T1000 (cell line): ENCODE measurements at regions not wholly inside any gene's neighbourhood (a gene's known extent, or its start where the extent isn't known, plus 50 kb on each side); places are given as distances from the start of the nearest gene placed in this dataset.
"Not testable (repeated sequence)": the region's sequence is repeated elsewhere in the genome, so short reads cannot be mapped to it uniquely, and the experiment has no call there.

Source experiments
- DNase-seq: peaks from one replicate; lab custom pipeline; 2025; ENCODE audit warnings: mixed read lengths; lab: John Stamatoyannopoulos, UW

DNA sequence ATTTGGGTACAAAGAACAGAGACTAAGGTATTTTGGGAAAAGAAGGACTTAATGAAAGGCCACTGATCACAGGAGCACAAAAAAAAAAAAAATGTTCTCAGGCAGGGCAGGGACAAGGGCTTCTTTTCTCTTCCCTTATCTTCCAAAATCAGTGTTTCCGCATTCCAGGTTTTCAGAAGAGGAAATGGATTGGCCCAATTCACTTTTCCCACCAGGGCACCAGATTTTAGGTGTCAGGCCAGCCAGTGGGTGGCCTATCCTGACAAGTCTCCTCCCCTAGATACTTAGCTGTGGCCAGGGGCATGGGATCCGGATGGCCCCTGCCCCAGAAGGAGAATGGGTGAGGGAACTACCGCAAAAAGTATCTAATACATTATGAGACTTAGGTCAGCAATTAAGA is 88.9 kb upstream of the WAC start:
- no peak for DNase-seq

GRCh38 chr10:28445516-28445915 is 87.4 kb upstream of the WAC start:
- DNase-seq = no peak

DNA sequence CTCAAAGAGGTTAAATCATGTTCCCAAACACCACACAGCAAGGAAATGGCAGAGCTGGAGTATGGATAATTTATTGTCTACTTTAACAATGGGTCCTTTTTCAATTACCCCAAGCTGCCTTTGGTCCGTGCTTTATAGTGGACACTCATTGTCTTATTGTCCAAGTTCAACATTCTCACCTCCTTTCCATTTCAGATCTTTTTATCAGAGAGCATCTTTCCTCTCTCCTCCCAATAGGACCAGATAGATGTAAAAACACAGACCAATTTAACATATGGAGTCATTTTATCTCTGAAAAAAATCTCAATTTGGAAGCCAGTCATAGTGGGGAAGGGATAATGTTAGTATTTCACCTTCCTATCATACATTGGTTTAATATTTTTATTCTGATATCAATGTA is 83.5 kb upstream of the WAC start:
- no peak for DNase-seq

DNA sequence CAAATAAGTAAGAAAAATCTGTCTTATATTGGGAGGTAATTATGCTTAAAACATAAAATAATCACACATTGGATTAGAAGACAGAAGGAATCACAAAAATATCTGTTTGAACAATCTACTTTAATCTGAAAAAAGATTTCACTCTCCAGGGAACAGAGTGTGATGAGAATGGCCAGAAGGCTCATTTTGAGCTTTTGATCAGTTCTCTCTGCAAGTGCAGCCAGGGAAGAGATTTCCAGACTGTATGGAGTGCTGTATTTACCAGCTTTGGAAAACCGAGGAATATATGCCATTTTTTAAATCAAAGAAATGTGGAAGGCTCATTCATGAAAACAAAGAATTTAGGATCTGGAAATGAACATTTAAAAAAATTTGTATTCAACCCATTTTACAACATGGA is 83.0 kb upstream of the WAC start:
- DNase-seq = no peak

- DNase-seq = no peak
Measured at GRCh38 chr10:28453926-28454325, 79.0 kb upstream of the WAC start.

- DNase-seq = no peak
Measured at GRCh38 chr10:28457110-28457509, 75.8 kb upstream of the WAC start.

- DNase-seq = not testable (repeated sequence)
Measured at GRCh38 chr10:28457873-28458272, 75.0 kb upstream of the WAC start.

- DNase-seq = no peak
Measured at GRCh38 chr10:28459453-28460144, 73.3 kb upstream of the WAC start.

DNA sequence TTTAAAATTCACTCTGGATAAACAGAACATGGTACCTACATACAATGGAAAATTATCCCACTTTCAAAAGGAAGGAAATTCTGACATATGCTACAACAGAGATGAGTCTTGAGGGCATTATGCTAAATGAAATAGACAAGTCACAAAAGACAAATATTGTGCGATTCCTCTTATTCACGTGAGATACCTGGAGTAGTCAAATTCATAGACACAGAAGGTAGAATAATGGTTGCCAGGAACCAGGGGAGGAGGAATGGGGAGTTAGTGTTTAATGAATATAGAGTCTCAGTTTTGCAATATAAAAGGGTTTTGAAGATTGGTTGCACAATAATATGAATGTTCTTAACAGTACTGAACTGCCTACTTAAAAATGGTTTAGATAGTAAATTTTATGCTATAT is 69.8 kb upstream of the WAC start:
- DNase-seq = no peak

DNA sequence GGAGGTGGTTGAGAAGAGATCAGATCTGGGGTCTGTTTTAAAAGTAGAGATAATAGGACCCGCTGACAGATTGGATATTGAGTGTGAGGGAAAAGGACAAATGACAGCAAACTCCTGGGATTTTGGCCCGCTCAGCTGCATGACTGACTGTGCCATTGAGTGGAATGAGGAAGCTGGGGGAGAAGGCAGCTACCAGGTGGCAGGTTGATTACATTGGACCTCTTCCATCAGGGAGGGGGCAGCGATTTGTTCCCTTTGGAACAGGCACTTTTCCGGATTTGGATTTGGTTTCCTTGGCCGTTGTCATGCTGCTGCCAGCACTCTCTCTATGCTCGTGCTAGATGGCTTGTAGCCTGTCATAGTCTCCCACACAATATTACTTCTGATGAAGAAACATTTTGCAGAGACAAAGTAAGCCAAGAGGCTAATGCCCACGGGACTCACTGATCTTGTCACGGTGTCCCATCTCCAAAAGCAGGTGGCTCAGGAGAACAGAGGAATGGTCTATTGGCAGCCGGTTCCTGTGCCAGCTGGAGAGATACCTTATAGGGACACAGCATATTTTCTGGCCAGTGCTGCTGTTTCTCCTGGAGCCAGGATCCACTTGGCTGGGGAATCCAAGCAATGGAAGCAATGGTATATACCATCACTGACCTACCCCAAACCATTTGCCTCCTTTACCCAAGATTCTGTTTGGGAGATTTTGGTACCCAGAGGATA is 69.1 kb upstream of the WAC start:
- no peak for DNase-seq

DNA sequence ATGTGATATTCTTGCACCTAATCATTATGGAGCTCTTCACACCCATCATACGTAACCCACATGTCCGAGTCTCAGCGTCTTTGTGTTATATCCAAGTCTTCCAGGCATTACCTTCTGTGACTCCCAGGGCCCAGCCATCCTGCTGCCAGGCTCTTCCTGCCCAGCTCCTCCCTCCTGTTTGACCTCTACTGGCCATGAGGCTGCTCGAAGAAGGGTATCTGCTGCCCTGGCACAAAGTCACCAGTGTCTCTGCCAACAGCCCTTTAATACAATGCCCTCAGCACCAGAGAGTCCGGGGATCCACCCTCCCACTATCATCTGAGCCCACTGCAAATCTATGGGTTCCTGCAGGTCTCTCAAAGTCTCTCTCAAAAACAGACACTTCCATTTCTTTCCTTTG is 65.3 kb upstream of the WAC start:
- no peak for DNase-seq

- DNase-seq = no peak
Measured at GRCh38 chr10:28468707-28469483, 64.0 kb upstream of the WAC start.

GRCh38 chr10:28470873-28471651 is 61.9 kb upstream of the WAC start:
- DNase-seq = no peak

DNA sequence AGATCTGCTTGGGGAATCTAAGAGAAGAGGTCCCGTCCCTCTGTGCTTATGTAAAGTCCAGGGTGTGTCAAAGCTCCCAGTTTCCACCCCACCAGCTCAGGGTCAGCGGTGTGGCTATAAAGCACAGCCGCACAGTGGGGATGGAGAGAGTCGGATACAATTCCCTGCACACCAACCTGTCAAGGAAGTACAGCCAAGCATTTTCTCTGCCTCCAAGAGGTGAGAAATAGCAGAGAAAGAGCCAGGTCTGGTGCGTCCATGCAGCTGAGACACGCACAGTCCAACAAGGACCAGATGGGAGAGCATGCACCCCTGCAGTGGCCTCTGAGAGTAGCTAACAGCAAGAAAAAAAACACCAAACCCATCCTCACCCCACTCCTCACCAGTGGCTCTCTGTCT is 61.3 kb upstream of the WAC start:
- no peak for DNase-seq

DNA sequence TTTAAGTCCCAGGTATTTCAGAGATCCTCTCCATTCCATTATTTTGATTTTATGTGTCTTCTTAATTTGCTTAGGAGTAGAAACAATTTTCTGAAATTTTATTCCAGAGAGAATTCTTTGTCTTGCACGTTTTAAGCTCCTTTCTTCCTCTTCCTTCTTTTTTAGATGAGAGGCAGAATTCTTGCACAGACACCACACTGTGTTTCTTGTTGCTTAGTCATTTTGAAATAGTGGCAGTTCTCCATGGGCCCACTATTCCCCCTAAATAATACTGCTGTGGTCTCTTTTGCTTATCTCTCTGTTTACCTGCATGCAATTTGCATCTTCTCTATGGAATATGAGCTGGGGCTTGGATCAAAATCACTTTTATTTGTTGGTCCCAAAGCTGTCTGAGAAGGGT is 54.3 kb upstream of the WAC start:
- no peak for DNase-seq

- no peak for DNase-seq
Measured at GRCh38 chr10:28479425-28479865, 53.5 kb upstream of the WAC start.

GRCh38 chr10:28479927-28480627 is 52.8 kb upstream of the WAC start:
- no peak for DNase-seq

- no peak for DNase-seq
Measured at GRCh38 chr10:28480628-28480965, 52.3 kb upstream of the WAC start.

GRCh38 chr10:28481346-28481745 is 51.6 kb upstream of the WAC start:
- DNase-seq = not testable (repeated sequence)

- DNase-seq = no peak
Measured at GRCh38 chr10:28481968-28482367, 51.0 kb upstream of the WAC start.
